ENCODE measurements at regions not wholly inside any gene's neighbourhood (a gene's known extent, or its start where the extent isn't known, plus 50 kb on each side); places are given as distances from the start of the nearest gene placed in this dataset.

GRCh38 chr5:67297802-67298532 lies 101.4 kb upstream of the CD180 start:
- TF ChIP-seq POLR2A (IDR thresholded peaks at IDR 0.05) = no peak
- TF ChIP-seq CTCF (IDR thresholded peaks at IDR 0.05) = no peak
- TF ChIP-seq EP300 (IDR thresholded peaks at IDR 0.05) = no peak
